ENCODE measurements at regions not wholly inside any gene's neighbourhood (a gene's known extent, or its start where the extent isn't known, plus 50 kb on each side); places are given as distances from the start of the nearest gene placed in this dataset.

GRCh38 chr2:6589150-6589549, 276.6 kb downstream of the CMPK2 start:
- no peak for DNase-seq (ENCODE audit: low read depth in 2 of 2)

GRCh38 chr2:6590442-6590841, 275.3 kb downstream of the CMPK2 start:
- DNase-seq (ENCODE audit: low read depth in 2 of 2): no peak

- no peak for DNase-seq (ENCODE audit: low read depth in 2 of 2)
Measured at GRCh38 chr2:6602471-6602870, 263.2 kb downstream of the CMPK2 start.

- DNase-seq (ENCODE audit: low read depth in 2 of 2): no peak
Measured at GRCh38 chr2:6605836-6606505, 259.7 kb downstream of the CMPK2 start.

- DNase-seq (ENCODE audit: low read depth in 2 of 2): no peak
Measured at GRCh38 chr2:6617794-6618193, 247.9 kb downstream of the CMPK2 start.

GRCh38 chr2:6618201-6618600, 247.5 kb downstream of the CMPK2 start:
- DNase-seq (ENCODE audit: low read depth in 2 of 2): no peak

- DNase-seq (ENCODE audit: low read depth in 2 of 2): no peak
Measured at GRCh38 chr2:6623746-6624145, 242.0 kb downstream of the CMPK2 start.

- no peak for DNase-seq (ENCODE audit: low read depth in 2 of 2)
Measured at GRCh38 chr2:6626401-6627012, 239.2 kb downstream of the CMPK2 start.

- no peak for DNase-seq (ENCODE audit: low read depth in 2 of 2)
Measured at GRCh38 chr2:6627316-6627715, 238.4 kb downstream of the CMPK2 start.

GRCh38 chr2:6630209-6630608, 235.5 kb downstream of the CMPK2 start:
- DNase-seq (ENCODE audit: low read depth in 2 of 2): no peak

GRCh38 chr2:6635296-6635695, 230.4 kb downstream of the CMPK2 start:
- no peak for DNase-seq (ENCODE audit: low read depth in 2 of 2)

- no peak for DNase-seq (ENCODE audit: low read depth in 2 of 2)
Measured at GRCh38 chr2:6637330-6637729, 228.4 kb downstream of the CMPK2 start.

- DNase-seq (ENCODE audit: low read depth in 2 of 2): no peak
Measured at GRCh38 chr2:6639929-6640620, 225.6 kb downstream of the CMPK2 start.

GRCh38 chr2:6640621-6641015, 225.1 kb downstream of the CMPK2 start:
- DNase-seq (ENCODE audit: low read depth in 2 of 2): no peak

- no peak for DNase-seq (ENCODE audit: low read depth in 2 of 2)
Measured at GRCh38 chr2:6641956-6642355, 223.8 kb downstream of the CMPK2 start.

- DNase-seq (ENCODE audit: low read depth in 2 of 2): no peak
Measured at GRCh38 chr2:6644261-6644660, 221.4 kb downstream of the CMPK2 start.

- no peak for DNase-seq (ENCODE audit: low read depth in 2 of 2)
Measured at GRCh38 chr2:6645004-6645403, 220.7 kb downstream of the CMPK2 start.

GRCh38 chr2:6645672-6646071, 220.0 kb downstream of the CMPK2 start:
- DNase-seq (ENCODE audit: low read depth in 2 of 2): no peak

GRCh38 chr2:6647046-6647445, 218.7 kb downstream of the CMPK2 start:
- DNase-seq (ENCODE audit: low read depth in 2 of 2): no peak

- DNase-seq (ENCODE audit: low read depth in 2 of 2): no peak
Measured at GRCh38 chr2:6648596-6649247, 217.0 kb downstream of the CMPK2 start.

- no peak for DNase-seq (ENCODE audit: low read depth in 2 of 2)
Measured at GRCh38 chr2:6650311-6650710, 215.4 kb downstream of the CMPK2 start.

GRCh38 chr2:6652251-6652650, 213.5 kb downstream of the CMPK2 start:
- DNase-seq (ENCODE audit: low read depth in 2 of 2): no peak

- no peak for DNase-seq (ENCODE audit: low read depth in 2 of 2)
Measured at GRCh38 chr2:6653281-6653750, 212.4 kb downstream of the CMPK2 start.
